HL-60 (cell line): ENCODE measurements at regions not wholly inside any gene's neighbourhood (a gene's known extent, or its start where the extent isn't known, plus 50 kb on each side); places are given as distances from the start of the nearest gene placed in this dataset.

Experiments
- REST ChIP-seq: IDR thresholded peaks from 2 replicates; pipeline ENCODE4 v1.6.1; 2012; ENCODE audit warnings: low read depth; ENCODE audit not compliant: insufficient replicate concordance
- SPI1 ChIP-seq: IDR thresholded peaks from 2 replicates; pipeline ENCODE4 v1.6.1; 2012; ENCODE audit warnings: low read depth, mild to moderate bottlenecking, borderline replicate concordance
- TF ChIP-seq, protein P1 (sequence below): IDR thresholded peaks from one replicate; pipeline ENCODE4 v1.5.1; 2011; ENCODE audit warnings: low read length, control low read depth, inconsistent platforms; ENCODE audit not compliant: insufficient read depth

- TF ChIP-seq, protein P1, sequence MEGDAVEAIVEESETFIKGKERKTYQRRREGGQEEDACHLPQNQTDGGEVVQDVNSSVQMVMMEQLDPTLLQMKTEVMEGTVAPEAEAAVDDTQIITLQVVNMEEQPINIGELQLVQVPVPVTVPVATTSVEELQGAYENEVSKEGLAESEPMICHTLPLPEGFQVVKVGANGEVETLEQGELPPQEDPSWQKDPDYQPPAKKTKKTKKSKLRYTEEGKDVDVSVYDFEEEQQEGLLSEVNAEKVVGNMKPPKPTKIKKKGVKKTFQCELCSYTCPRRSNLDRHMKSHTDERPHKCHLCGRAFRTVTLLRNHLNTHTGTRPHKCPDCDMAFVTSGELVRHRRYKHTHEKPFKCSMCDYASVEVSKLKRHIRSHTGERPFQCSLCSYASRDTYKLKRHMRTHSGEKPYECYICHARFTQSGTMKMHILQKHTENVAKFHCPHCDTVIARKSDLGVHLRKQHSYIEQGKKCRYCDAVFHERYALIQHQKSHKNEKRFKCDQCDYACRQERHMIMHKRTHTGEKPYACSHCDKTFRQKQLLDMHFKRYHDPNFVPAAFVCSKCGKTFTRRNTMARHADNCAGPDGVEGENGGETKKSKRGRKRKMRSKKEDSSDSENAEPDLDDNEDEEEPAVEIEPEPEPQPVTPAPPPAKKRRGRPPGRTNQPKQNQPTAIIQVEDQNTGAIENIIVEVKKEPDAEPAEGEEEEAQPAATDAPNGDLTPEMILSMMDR, result no peak
- TF ChIP-seq REST (no peak), SPI1 (no peak)
These were observed 325.4 kb downstream of the JRKL start for GRCh38 chr11:96715208-96715607.
